Stimulated activated CD8-positive, alpha-beta memory T cell treated with anti-CD3 and anti-CD28 coated beads, Interleukin-12 subunit alpha, Interleukin-12 subunit beta, amount 100 ng/mL, for 1 hour (primary cell): ENCODE measurements at regions not wholly inside any gene's neighbourhood (a gene's known extent, or its start where the extent isn't known, plus 50 kb on each side); places are given as distances from the start of the nearest gene placed in this dataset.

Experiments used
- DNase-seq: peaks from one replicate; pipeline ENCODE4 v3.0.0-alpha.2; 2020; ENCODE audit warnings: low read depth

GRCh38 chr5:124584991-124585715 is 161.3 kb downstream of the ZNF608 start:
- no peak for DNase-seq

- no peak for DNase-seq
Measured at GRCh38 chr5:124583469-124584350, 162.7 kb downstream of the ZNF608 start.

GRCh38 chr5:124582561-124582840 is 163.9 kb downstream of the ZNF608 start:
- no peak for DNase-seq

DNA sequence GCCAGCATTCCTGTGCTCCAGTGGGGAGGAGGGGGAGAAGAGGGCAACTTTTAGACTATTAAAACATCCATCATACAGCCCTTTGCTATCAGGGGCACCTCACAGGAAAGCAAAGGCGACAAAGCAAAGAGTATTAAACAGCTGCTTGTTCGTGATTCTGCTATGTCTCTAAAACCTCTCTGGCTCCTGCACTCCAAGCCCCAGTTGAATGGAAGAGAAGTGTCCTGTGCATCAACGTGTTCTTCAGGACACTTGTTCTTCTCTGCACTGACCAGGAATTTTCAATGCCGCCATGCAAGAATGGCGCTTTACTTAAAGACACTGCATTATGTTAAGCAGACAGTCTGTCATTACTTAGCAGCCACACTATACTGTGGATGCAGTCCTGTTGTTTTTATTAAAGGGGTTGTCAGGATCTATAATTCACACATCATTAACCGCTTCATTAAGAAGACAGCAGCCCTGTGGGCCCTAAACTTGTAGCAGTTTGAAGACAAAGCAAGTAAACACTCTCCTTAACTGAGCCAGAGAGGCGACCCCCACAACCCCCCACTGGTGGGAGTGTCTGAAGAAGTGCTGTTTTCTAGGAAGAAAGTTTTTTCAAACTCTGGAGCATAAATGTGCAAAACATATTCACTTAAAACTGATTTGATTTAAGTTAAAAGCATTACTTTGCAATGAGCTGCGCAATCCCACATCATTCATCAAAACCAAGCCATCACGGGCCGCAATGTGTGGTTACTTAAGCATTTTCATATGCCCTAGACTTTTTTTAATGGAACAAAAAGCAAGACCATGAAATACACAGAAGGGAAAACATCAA is 164.5 kb downstream of the ZNF608 start:
- DNase-seq: no peak

- DNase-seq: no peak
Measured at GRCh38 chr5:124580925-124581737, 165.3 kb downstream of the ZNF608 start.

- no peak for DNase-seq
Measured at GRCh38 chr5:124580512-124580911, 165.9 kb downstream of the ZNF608 start.

DNA sequence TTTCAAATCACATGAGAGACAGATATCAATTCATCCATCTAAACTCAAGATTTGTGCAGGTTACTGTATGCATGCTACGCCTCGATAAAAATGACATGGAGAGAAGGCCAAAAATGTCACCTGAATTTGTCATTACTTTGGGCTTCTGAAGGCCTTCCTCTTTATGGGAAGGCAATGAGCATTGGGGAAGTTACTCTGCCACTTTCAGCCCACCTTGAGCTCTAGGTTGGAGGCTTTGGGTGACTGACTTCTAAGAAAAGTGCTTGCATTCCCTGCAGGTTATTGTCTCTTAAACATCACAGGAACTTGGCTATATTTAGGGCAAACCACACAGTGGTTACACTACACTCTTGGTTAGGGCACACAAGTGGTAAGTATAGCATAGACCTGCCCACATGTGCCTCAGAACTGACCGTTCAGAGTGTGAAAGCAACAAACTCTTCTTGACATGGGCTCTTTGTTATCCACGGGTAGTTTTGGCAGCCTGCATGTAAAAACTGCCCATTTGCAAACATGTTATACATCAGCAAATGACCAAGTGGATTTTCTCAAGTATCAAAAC is 169.5 kb downstream of the ZNF608 start:
- no peak for DNase-seq

GRCh38 chr5:124575725-124576124 is 170.7 kb downstream of the ZNF608 start:
- no peak for DNase-seq

DNA sequence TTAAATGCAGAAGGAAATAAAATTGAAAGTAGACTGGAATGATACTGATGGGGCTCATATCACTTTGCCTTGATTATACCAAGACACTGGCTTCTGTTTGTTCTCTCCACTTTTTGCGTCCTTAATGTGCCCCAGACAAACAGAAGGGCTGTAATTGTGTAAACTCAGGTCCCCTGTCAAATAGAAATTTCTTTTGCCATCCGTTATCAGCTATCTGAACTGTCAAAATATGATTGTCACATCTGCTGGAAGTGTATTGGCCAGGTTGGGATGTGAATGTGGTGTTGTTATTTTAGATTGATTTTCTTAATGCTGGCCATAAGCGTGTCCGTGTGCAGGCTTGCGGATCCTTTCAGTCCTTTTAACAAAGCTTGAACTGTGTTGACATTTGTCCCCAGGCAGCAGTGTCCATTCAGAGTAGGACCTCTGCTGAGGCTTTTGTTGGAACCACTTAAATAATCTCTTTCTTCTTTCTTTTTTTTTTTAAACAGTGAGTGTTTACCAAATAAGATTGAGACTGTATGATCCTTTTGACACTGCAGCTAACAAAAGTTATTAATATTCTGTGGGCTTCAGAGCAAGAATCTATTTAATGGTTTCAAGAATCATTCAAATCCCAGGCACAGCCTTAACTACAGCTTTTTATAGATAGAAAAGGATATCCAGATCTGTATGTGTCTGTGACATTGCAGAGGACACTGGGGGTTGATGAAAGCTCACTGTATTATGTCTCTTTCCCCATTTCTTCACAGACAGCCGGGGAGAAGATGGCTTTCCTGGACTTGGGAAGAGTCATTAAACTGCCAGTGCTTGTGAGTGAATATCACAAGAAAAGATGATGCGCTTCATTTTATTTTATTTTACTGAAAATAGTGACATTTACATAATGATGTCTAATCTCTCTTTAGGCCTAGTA is 171.7 kb downstream of the ZNF608 start:
- DNase-seq: no peak

GRCh38 chr5:124572971-124573370 is 173.5 kb downstream of the ZNF608 start:
- no peak for DNase-seq

DNA sequence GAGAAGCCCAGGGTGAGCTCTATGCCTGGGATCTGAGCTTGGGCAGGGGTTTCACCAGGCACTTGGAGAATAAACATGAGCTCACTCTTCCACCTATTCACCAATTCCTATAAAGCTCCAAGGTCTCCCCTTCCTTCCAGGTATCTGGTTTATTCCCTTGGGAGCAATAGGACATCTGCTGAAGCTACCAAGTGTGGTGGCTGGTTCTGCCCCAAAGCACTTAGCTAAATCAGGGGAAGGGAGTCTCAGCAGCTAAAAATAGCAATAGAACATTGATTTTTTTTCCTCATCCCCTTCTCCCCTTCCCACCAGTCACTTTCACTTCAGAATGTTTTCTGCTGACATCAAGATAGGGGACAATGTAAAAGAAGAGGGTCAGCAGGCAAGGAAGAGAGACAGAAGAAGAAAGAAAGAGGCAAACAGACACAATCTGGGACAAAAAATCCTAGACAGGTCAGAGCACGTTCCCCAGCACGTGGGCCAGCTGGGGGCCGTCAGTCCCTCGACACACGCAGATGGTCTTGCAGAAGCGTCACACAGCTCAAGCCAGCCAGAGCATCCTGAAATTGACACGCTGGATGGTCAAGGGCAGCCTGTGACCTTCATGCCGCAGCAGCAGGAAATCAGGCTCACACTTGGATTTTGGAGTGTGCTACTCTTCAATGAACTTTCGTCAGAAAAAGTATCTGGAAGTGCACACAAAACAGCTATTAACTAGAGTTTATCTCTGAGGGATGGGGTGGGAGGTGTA is 176.0 kb downstream of the ZNF608 start:
- DNase-seq: no peak

DNA sequence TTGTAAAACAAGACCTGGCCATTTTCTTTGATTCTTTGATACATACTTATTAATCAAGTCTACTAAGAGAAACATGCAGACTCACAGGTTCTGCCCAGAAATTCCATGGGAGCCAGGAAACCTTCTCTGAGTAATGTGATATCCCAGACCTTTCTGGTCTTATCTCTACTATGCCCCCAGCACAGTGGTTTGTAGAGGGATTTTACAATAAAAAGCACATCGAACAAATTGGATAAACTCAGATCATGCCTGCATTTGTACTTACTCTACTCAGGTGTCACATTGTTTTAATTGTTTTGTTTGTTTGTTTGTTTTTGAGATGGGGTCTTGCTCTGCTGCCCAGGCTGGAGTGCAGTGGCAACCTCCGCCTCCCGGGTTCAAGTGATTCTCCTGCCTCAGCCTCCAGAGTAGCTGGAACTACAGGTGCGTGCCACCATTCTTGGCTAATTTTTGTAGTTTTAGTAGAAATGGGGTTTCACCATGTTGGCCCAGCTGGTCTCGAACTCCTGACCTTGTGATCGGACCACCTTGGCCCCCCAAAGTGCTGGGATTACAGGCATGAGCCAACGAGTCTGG is 179.5 kb downstream of the ZNF608 start:
- no peak for DNase-seq

- DNase-seq: no peak
Measured at GRCh38 chr5:124561451-124561850, 185.0 kb downstream of the ZNF608 start.

DNA sequence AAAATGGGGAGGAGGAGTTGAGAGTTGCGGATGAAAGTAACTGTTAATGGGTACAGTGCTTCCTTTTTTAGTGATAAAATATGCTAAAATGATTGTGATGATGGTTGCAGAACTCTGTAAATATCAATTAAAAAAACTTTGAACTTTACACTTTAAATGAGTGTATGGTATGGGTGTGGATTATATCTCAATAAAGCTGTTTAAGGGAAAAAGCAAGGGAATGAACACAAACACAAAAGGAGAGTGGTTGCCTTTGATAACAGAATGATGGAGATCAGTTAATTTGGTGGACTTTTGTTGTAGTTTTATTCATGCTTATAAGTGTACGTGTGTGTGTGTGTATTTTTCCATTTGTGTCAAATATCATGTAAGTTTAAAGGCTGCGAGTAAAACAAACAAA is 186.1 kb downstream of the ZNF608 start:
- DNase-seq: no peak

- DNase-seq: no peak
Measured at GRCh38 chr5:124557761-124558160, 188.7 kb downstream of the ZNF608 start.

DNA sequence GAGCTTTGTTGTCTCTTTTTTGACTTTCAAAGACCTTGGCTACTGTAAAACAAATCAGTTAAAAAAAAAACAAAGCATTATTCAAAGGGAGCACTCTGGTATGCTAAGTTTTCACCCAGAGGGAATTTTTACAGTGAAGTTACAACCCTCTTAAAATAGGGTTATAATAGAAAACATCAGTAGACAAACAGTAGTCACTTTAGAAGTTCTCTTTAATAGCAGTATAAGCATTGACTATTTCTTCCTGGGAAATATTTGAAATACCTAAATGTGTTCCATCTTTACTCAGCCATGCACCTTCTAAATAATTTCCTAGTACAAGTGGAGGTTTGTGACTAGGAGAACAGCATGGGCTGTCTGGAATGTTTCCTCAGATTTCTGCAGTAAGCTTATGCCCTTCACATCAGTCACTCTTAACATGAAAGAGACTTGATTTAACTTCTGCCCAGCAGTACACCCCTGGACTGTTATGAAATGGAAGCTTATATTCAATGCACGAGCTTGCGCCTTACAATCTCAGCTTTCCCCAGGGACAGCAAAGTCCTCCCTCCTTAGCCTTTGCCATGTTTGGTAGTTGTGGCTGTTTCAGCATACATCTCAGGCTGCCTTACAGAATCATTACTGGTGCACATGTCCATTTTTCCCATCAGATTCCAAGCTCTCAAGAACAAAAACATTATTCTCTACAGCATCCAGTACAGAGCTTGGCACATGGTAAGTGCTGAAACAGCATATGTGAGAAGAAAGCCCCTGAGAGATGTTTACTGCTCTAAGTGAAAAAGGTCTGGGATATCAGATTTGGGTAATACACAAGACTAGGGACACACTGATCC is 191.5 kb downstream of the ZNF608 start:
- DNase-seq: no peak

GRCh38 chr5:124553911-124554310 is 192.5 kb downstream of the ZNF608 start:
- DNase-seq: no peak

- no peak for DNase-seq
Measured at GRCh38 chr5:124552526-124552925, 193.9 kb downstream of the ZNF608 start.

- DNase-seq: no peak
Measured at GRCh38 chr5:124551939-124552279, 194.5 kb downstream of the ZNF608 start.
